ENCODE measurements at regions not wholly inside any gene's neighbourhood (a gene's known extent, or its start where the extent isn't known, plus 50 kb on each side); places are given as distances from the start of the nearest gene placed in this dataset.

- no peak for TF ChIP-seq CTCF (IDR thresholded peaks at IDR 0.05)
- TF ChIP-seq EP300 (IDR thresholded peaks at IDR 0.05), result no peak
- no peak for TF ChIP-seq POLR2A (IDR thresholded peaks at IDR 0.05)
Measured at GRCh38 chr5:122607818-122608217, 167.1 kb upstream of the SNX2 start.

All from gastroesophageal sphincter (tissue), 3 donors.